Skeletal muscle satellite cell (primary cell): ENCODE measurements at regions not wholly inside any gene's neighbourhood (a gene's known extent, or its start where the extent isn't known, plus 50 kb on each side); places are given as distances from the start of the nearest gene placed in this dataset. TPM values are rescaled to one million over a fixed set of nuclear protein-coding genes. Genes with fewer than 3 reads are reported as not detected.

ENCODE experiments used
- small RNA-seq: library from RNA; depleted of rRNA; stranded (forward); fragments of <200 nt; gene quantifications from one replicate; pipeline ENCODE3, GENCODE V24; 2012

Small RNA genes lying in the stretch of these regions (small RNA-seq; reads per million reads assigned to genes)
- gene RNU6-1145P (3.5 reads per million, percentile 80 among the genes with 10 or more reads in this experiment), gene RPS29P10 (not detected)
